HG03095 (cell line): ENCODE measurements at regions not wholly inside any gene's neighbourhood (a gene's known extent, or its start where the extent isn't known, plus 50 kb on each side); places are given as distances from the start of the nearest gene placed in this dataset.

Experiments
- ATAC-seq: cut with Tn5 transposase; IDR thresholded peaks from one replicate; pipeline ENCODE4 v1.9.1; 2021; ENCODE audit warnings: moderate library complexity; ENCODE audit not compliant: unreplicated experiment

DNA sequence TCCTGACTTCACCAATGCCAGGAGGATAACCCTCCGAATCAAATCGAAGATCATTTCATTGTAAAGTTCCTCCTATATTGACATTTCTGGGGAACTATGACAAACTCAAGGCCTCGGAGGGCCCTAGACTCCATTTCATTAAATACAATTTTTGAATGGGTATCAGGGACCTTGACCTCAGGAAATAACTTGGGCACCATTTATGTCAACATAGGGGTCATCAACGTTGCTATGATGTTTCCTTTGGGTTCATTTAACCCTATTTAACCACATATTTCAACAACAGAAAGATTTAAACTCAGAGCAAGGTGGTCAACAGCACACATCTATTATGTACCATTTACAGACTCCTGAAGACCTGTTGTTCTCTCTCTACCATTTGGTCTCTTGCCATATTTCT, 395.1 kb downstream of the TRIML1 start:
- ATAC-seq: no peak

GRCh38 chr4:188534917-188535316, 395.7 kb downstream of the TRIML1 start:
- ATAC-seq: no peak

- ATAC-seq: no peak
Observed at GRCh38 chr4:188536826-188537225, 397.6 kb downstream of the TRIML1 start.

- no peak for ATAC-seq
Observed at GRCh38 chr4:188550296-188550695, 411.1 kb downstream of the TRIML1 start.

DNA sequence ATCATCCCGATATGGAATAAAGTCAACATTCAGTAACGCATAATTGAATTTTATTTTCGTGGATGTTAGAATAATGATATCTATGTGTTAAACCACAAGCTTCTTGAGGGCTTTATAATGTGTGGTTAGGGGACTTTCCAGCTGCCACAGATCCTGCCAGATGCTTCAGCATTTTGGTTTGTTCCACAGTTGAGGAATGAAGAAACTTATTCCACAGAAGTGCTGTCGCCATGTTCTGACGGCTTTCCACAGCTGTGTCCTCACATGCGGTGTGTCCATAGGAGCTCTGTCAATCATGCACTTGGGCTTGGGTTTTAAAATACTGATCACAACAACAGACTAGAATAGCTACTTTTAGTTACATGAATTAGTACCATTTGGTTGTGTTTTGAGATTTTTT, 411.9 kb downstream of the TRIML1 start:
- no peak for ATAC-seq

DNA sequence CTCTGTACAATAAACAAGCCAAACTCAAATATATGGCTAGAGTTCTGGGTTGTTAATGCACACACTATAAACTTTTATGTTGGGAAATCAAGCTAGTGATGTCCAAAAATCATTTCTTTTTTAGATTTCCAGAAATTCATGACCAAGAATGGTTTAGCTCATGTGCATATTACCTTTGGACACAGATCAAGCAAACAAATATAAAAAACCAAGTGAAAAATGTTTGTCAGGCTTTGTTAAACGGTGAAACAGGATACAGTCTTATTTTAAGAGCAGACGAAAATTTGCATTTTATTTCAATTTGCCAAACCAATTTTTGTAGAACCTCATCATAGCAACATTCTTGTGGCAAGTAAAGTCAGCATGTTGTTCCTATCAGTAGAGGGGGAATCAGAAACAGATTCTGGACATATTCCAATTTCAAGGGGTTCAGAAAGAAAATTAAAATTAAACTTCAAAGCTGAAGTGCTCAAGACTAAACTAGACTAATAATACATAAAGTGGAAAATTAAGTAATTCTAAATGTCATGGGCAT, 413.6 kb downstream of the TRIML1 start:
- no peak for ATAC-seq

DNA sequence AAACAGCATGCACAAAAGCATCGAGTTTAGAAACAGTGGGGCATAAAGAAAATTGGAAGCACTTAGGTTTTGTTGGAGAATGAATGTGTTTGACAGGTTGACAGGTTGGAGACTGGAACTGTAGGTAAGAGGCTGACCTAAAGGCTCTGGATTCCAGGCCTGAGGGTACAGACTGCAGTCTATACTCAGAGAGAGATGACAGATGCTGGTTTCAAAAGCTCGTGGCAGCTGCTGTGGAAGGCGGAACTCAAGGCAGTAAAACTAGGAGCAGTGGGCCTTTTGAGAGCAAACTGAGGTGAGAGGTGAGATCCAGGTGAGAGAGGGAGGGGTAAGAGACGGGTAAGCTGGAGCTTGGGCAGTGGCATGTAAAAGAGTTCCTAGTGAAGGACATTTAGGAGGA, 415.2 kb downstream of the TRIML1 start:
- no peak for ATAC-seq

DNA sequence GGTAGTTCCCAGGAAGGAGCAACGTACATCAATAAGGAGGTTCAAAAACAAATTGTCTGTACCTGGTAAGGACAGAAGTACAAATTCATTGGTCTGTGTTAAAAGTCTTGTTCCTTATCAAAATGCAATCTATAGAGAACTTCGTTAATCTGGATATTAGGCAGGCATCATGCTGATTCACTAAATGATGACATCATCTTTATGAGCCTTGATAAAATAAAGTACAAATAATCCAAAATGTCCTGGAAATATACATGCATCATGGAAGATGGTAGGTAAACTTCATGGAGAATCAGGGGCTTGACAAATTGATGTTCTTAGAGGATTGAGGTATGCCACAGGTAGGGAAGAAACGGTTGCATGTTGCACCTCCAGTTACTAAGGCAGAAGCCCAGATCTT, 433.9 kb downstream of the TRIML1 start:
- no peak for ATAC-seq

GRCh38 chr4:188578657-188579056, 439.4 kb downstream of the TRIML1 start:
- ATAC-seq: no peak

DNA sequence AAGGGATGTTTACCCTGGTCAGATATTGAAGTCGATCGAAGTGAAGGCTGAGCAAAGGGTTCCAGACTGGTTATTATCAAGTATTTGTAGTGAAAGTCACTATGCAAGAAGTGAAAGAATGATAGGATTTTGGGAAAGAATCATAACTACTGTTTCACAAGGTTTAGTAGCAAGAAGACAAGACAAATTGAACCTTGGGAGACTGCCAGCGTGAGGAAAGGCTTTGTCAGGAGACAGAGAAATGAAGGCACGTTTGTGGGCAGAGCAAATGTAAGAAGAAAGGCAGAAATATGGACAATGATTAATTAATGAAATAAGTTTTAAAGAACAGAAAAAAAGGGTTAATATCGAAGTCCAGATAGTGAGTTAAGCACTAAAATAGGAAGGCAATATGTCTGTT, 456.8 kb downstream of the TRIML1 start:
- no peak for ATAC-seq

DNA sequence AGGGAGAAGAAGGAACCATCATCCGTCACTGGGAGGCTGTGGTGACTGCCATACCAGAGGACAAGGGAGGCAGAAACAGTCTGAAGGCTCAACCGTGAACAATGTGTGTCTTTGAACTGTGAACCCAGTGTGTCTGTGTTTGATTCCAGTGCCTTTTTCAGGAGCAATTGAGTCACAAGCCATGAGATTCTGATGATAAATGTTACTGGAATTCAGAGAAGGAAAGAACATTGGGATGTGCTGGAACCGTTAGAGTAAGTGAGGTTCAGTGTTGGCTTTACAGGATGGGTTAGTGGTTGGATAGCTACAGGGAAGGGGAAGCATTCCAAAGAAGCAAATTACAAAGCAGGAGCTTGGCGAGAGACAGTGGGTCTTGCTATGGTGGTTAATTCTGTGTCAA, 464.4 kb downstream of the TRIML1 start:
- ATAC-seq: no peak

DNA sequence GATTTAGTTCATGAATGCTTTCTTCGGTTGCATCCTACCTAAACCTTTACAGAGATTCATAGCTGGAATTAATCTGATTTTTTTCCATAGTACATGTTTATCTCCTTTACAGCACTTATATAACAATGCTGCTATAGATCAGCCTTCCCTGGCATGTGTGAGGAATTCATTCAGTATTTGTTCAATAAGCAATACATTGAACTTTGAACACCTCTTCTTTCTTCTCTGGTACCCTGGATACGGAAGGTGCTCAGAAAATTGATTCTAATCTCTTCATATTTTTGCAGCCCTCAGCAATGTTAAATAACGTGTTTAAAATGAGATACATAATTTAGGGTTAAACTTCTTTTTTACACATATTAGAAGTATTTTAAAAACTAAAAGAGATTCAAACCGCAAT, 467.4 kb downstream of the TRIML1 start:
- ATAC-seq: no peak

DNA sequence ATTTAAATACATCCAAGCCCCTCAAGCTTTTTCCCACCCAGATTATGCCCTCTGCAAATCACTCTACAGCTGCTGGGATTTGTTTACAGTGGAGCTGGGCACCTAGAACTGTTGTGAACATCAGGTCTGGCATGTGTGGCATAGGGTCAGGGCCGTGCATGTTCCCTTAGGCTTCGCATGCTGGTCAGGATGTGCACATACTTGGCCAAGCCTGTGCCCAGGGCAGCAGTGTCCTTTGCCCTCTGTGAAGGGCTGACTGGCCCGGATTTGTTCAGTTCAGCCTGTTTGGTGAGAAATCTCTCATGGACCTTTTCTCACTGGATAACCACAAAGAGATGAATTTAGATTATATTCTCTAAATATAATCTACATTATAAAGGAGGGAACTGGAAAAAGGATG, 471.9 kb downstream of the TRIML1 start:
- ATAC-seq: no peak

- no peak for ATAC-seq
Observed at GRCh38 chr4:188612659-188613058, 473.4 kb downstream of the TRIML1 start.

GRCh38 chr4:188613976-188614375, 474.7 kb downstream of the TRIML1 start:
- ATAC-seq: no peak

- no peak for ATAC-seq
Observed at GRCh38 chr4:188619456-188620149, 480.4 kb downstream of the TRIML1 start.

GRCh38 chr4:188620608-188621007, 481.4 kb downstream of the TRIML1 start:
- ATAC-seq: no peak

DNA sequence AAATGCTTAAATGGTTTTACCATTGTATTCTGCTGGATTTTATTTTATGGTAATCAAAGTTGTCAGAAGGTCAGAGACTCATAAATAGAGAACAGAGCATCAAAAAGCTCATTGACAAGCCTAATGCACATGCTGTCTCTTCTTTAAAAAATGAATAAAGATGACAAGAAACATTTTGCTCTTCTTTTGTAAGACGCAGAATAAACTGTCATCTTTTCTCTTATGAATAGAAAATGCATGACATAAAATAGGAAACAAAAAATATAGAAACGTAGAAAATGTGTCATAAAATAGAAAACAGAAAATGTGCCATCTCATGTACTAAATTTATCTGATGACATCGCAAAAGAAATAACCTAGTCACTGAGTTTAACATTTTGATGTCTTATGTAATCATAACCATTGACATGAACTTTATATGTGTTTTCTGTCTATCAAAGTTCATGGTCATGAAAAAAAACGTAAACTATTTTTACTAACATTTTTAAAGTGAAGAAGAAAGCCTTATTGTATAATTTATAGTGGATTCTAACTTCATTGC, 484.1 kb downstream of the TRIML1 start:
- ATAC-seq: no peak

GRCh38 chr4:188624370-188624769, 485.1 kb downstream of the TRIML1 start:
- no peak for ATAC-seq

DNA sequence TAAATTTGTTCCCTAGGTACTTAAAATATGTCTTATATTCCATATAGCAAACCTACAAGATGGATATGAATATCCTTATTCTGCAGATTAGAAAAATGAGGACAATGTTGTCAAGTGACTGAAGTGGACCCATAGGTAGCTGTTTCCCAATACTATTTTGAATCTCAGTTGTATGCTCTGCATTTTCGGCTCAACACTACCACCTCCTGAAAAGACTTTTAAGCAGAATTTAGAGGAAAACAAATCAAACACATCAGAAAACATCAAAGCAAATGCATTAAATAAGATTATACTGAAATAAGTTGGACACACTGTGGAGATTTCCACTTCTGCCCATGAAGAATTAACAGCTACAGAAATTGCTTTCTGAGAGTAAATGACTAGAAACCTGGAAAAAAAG, 488.7 kb downstream of the TRIML1 start:
- ATAC-seq: no peak

DNA sequence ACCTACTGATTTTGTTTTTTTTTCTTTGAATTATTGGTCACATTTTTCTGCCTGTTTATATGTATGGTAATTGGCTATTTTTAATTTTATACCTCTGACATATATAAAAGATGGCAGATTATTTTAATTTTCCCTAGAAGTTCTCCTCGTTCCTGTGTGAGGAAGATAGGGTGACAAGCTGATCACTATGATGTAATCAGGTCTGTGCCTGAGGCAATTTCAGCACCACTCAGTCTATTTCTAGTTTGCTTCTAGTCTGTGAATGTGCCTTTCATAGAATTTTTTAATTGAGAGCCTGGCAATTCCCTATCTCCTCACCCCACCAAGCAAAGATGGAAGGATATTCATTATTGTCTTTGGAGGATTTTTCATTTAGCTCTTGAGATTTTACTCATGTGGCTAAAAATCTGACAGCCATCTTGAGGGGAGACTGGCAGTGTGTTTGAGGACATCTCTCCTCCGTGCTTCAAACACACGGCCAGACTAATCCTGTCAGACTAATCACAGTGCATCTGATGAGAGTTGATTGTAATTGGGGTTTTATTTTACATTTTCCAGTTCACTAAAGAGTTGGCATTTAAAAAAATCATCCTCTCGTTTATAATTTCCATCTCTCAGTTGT, 500.3 kb downstream of the TRIML1 start:
- no peak for ATAC-seq

DNA sequence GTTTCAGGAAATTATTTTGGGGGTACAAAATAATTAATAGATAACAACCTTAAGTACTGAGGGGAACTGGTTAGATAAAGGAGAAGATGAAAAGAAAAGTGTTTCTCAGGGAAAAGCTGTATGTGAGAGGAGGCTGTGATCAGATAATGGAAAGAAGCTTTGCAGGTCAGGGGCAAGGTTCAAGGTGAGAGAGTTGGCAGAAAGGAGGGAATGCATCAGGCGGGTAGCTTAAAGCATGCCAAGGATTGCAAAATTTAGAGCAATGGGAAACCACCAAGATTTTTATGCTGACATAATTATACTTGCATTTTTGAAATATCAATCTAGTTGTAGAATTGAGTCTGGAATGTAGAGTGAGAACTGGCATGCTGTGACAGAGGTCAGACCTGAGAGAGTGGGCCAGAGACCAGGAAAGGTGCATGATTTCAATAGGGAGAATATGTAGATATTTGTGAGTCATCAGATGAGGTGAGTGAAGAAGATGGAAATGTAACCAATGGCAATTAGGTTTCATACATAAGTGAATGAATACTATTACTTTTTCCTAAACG, 508.7 kb downstream of the TRIML1 start:
- no peak for ATAC-seq
